T-helper 2 cell treated with Interferon-gamma antibody and Interleukin-4, amounts not matched to agents 5 μg/mL and 100 μg/mL, for 36 hours (primary cell): ENCODE measurements at regions not wholly inside any gene's neighbourhood (a gene's known extent, or its start where the extent isn't known, plus 50 kb on each side); places are given as distances from the start of the nearest gene placed in this dataset.

Experiments
- DNase-seq: peaks from one replicate; pipeline ENCODE4 v3.0.0; 2021; ENCODE audit warnings: low spot score
- H3K27ac Mint-ChIP-seq: one replicate; pipeline ENCODE4 v1.8.0; 2021; ENCODE audit warnings: mild to moderate bottlenecking, mixed read lengths
- H3K27me3 Mint-ChIP-seq: one replicate; pipeline ENCODE4 v1.8.0; 2021; ENCODE audit warnings: low read depth, mixed read lengths
- H3K36me3 Mint-ChIP-seq: one replicate; pipeline ENCODE4 v1.8.0; 2021; ENCODE audit warnings: low read depth, mixed read lengths
- H3K4me1 Mint-ChIP-seq: one replicate; pipeline ENCODE4 v1.8.0; 2021; ENCODE audit warnings: low read depth, mixed read lengths
- H3K4me3 Mint-ChIP-seq: one replicate; pipeline ENCODE4 v1.8.0; 2022; ENCODE audit warnings: mild to moderate bottlenecking, moderate library complexity, mixed read lengths
- H3K9me3 Mint-ChIP-seq: one replicate; pipeline ENCODE4 v1.8.0; 2021; ENCODE audit warnings: mixed read lengths

GRCh38 chr5:8247049-8247899 is 378.3 kb downstream of the MTRR start:
- no peak for DNase-seq
- no peak overlapping the region for H3K4me3 Mint-ChIP-seq
- H3K27me3 Mint-ChIP-seq = no peaks in the 10 kb centered on the region
- peaks cover 14% of the 10 kb centered on the region for H3K9me3 Mint-ChIP-seq
- H3K27ac Mint-ChIP-seq = no peak overlapping the region
- H3K36me3 Mint-ChIP-seq = no peaks in the 10 kb centered on the region
- H3K4me1 Mint-ChIP-seq = no peaks in the 10 kb centered on the region

- Mint-ChIP-seq H3K27ac (no peak overlapping the region), H3K4me3 (no peak overlapping the region), H3K9me3 (peaks cover 10% of the 10 kb centered on the region), H3K4me1 (no peaks in the 10 kb centered on the region), H3K27me3 (no peaks in the 10 kb centered on the region), H3K36me3 (no peaks in the 10 kb centered on the region)
- no peak for DNase-seq
Measured at GRCh38 chr5:8253376-8253775, 384.4 kb downstream of the MTRR start.

- no peak for DNase-seq
- H3K27me3 Mint-ChIP-seq = no peaks in the 10 kb centered on the region
- H3K4me1 Mint-ChIP-seq = no peaks in the 10 kb centered on the region
Measured at GRCh38 chr5:8254674-8255073, 385.7 kb downstream of the MTRR start.

GRCh38 chr5:8258801-8259200 is 389.9 kb downstream of the MTRR start:
- no peak for DNase-seq
- Mint-ChIP-seq H3K27me3 (no peaks in the 10 kb centered on the region), H3K27ac (no peak overlapping the region), H3K4me3 (no peak overlapping the region), H3K9me3 (peaks cover 13% of the 10 kb centered on the region), H3K4me1 (no peaks in the 10 kb centered on the region), H3K36me3 (no peaks in the 10 kb centered on the region)

More at GRCh38 chr5:8254674-8255073, 385.7 kb downstream of the MTRR start:
- H3K9me3 Mint-ChIP-seq = peaks cover 8% of the 10 kb centered on the region
- H3K27ac Mint-ChIP-seq = no peak overlapping the region
- no peak overlapping the region for H3K4me3 Mint-ChIP-seq
- H3K36me3 Mint-ChIP-seq = no peaks in the 10 kb centered on the region

GRCh38 chr5:8270246-8270645 is 401.3 kb downstream of the MTRR start:
- Mint-ChIP-seq H3K27ac (no peak overlapping the region), H3K27me3 (no peaks in the 10 kb centered on the region), H3K4me1 (no peaks in the 10 kb centered on the region), H3K4me3 (no peak overlapping the region), H3K9me3 (peaks cover 20% of the 10 kb centered on the region), H3K36me3 (no peaks in the 10 kb centered on the region)
- no peak for DNase-seq

- Mint-ChIP-seq H3K27ac (no peak overlapping the region), H3K27me3 (no peaks in the 10 kb centered on the region), H3K4me3 (no peak overlapping the region), H3K4me1 (no peaks in the 10 kb centered on the region), H3K9me3 (peaks cover 12% of the 10 kb centered on the region), H3K36me3 (no peaks in the 10 kb centered on the region)
- DNase-seq = no peak
Measured at GRCh38 chr5:8280711-8281363, 411.9 kb downstream of the MTRR start.

- no peaks in the 10 kb centered on the region for H3K4me1 Mint-ChIP-seq
- H3K27me3 Mint-ChIP-seq = no peaks in the 10 kb centered on the region
- DNase-seq = no peak
- no peaks in the 10 kb centered on the region for H3K36me3 Mint-ChIP-seq
- H3K27ac Mint-ChIP-seq = no peak overlapping the region
- peaks cover 6% of the 10 kb centered on the region for H3K9me3 Mint-ChIP-seq
- H3K4me3 Mint-ChIP-seq = no peak overlapping the region
Measured at GRCh38 chr5:8288334-8288733, 419.4 kb downstream of the MTRR start.

GRCh38 chr5:8288897-8289516 is 420.1 kb downstream of the MTRR start:
- no peaks in the 10 kb centered on the region for H3K27me3 Mint-ChIP-seq
- H3K4me1 Mint-ChIP-seq = no peaks in the 10 kb centered on the region
- H3K4me3 Mint-ChIP-seq = no peak overlapping the region
- DNase-seq = no peak
- H3K27ac Mint-ChIP-seq = no peak overlapping the region
- H3K9me3 Mint-ChIP-seq = peaks cover 9% of the 10 kb centered on the region
- no peaks in the 10 kb centered on the region for H3K36me3 Mint-ChIP-seq

GRCh38 chr5:8289779-8290178 is 420.8 kb downstream of the MTRR start:
- H3K27ac Mint-ChIP-seq = no peak overlapping the region
- DNase-seq = no peak
- peaks cover 11% of the 10 kb centered on the region for H3K9me3 Mint-ChIP-seq
- no peaks in the 10 kb centered on the region for H3K36me3 Mint-ChIP-seq
- no peaks in the 10 kb centered on the region for H3K27me3 Mint-ChIP-seq
- H3K4me1 Mint-ChIP-seq = no peaks in the 10 kb centered on the region
- H3K4me3 Mint-ChIP-seq = no peak overlapping the region

- Mint-ChIP-seq H3K36me3 (no peaks in the 10 kb centered on the region), H3K9me3 (peaks cover 18% of the 10 kb centered on the region), H3K4me3 (no peak overlapping the region), H3K27ac (no peak overlapping the region), H3K4me1 (no peaks in the 10 kb centered on the region), H3K27me3 (no peaks in the 10 kb centered on the region)
- DNase-seq = no peak
Measured at GRCh38 chr5:8290721-8291120, 421.8 kb downstream of the MTRR start.

GRCh38 chr5:8291641-8292040 is 422.7 kb downstream of the MTRR start:
- no peak overlapping the region for H3K4me3 Mint-ChIP-seq
- peaks cover 18% of the 10 kb centered on the region for H3K9me3 Mint-ChIP-seq
- H3K36me3 Mint-ChIP-seq = no peaks in the 10 kb centered on the region
- H3K4me1 Mint-ChIP-seq = no peaks in the 10 kb centered on the region
- no peak overlapping the region for H3K27ac Mint-ChIP-seq
- no peak for DNase-seq
- H3K27me3 Mint-ChIP-seq = no peaks in the 10 kb centered on the region

- peaks cover 12% of the 10 kb centered on the region for H3K9me3 Mint-ChIP-seq
- no peaks in the 10 kb centered on the region for H3K36me3 Mint-ChIP-seq
- H3K27me3 Mint-ChIP-seq = no peaks in the 10 kb centered on the region
Measured at GRCh38 chr5:8295141-8295540, 426.2 kb downstream of the MTRR start.

GRCh38 chr5:8299716-8300115 is 430.8 kb downstream of the MTRR start:
- Mint-ChIP-seq H3K27ac (no peak overlapping the region), H3K27me3 (no peaks in the 10 kb centered on the region), H3K4me1 (no peaks in the 10 kb centered on the region), H3K9me3 (peaks cover 28% of the 10 kb centered on the region), H3K4me3 (no peak overlapping the region), H3K36me3 (no peaks in the 10 kb centered on the region)
- no peak for DNase-seq

More at GRCh38 chr5:8295141-8295540, 426.2 kb downstream of the MTRR start:
- DNase-seq = no peak
- H3K4me1 Mint-ChIP-seq = no peaks in the 10 kb centered on the region
- no peak overlapping the region for H3K27ac Mint-ChIP-seq
- no peak overlapping the region for H3K4me3 Mint-ChIP-seq

- no peak for DNase-seq
- Mint-ChIP-seq H3K27ac (no peak overlapping the region), H3K9me3 (peaks cover 37% of the 10 kb centered on the region), H3K4me3 (no peak overlapping the region), H3K4me1 (no peaks in the 10 kb centered on the region), H3K27me3 (no peaks in the 10 kb centered on the region), H3K36me3 (no peaks in the 10 kb centered on the region)
Measured at GRCh38 chr5:8304341-8304740, 435.4 kb downstream of the MTRR start.
